Heart left ventricle (tissue), 13 donors: ENCODE measurements at regions not wholly inside any gene's neighbourhood (a gene's known extent, or its start where the extent isn't known, plus 50 kb on each side); places are given as distances from the start of the nearest gene placed in this dataset.

Source experiments
- CTCF ChIP-seq, 12 donors: fragments of 200-600 bp; sonication (generic) in 4 of 12; IDR thresholded peaks; one replicate each; pipeline versions ENCODE4 v1.5.0 to v1.8.0; 2018 to 2022; ENCODE audit warnings: antibody characterized with exemption in 12 of 12, mild to moderate bottlenecking in 5 of 12
- POLR2A ChIP-seq, 2 donors: fragments of 450-650 bp; IDR thresholded peaks; one replicate each; pipeline ENCODE4 v1.6.1; 2017; ENCODE audit warnings: antibody characterized with exemption in 2 of 2, mild to moderate bottlenecking in 2 of 2, moderate library complexity in 2 of 2
- donor health status: ischemic (EF 13 %, LVEDD 7.1; RV severe dilation, severe dysfunction).
- donor health status: DM: no; HTN: yes; CAD: no.
- donor health status: DM: no; HTN: no; CAD: no.
- donor health status: ischemic (EF 25% LVEDD 6.9; RV normal size, moderate dysfunction).
- donor health status: ischemic (EF 25% LVEDD 5.7; RV mildly dilated, moderate dysfunction).
- donor health status: ischemic (EF 35%, LVEDD 5.7; RV mildly dilated, moderate dysfunction).
- donor health status: nonischemic (EF 11% LVEDD 7.7; RV severe dilation, severe dysfunction).
- donor health status: DM: yes; HTN: yes; CAD: no.
- donor health status: PGD.
- donor health status: ischemic (EF 29% LVEDD 5.4; RV normal size, mild dysfunction).
- donor health status: nonischemic (EF 23%, LVEDD 6.1; RV moderate dilation, normal function).

GRCh38 chr2:568639-569235, 108.5 kb downstream of the TMEM18 start:
- TF ChIP-seq CTCF (IDR thresholded peaks at IDR 0.05) (no peak), POLR2A (IDR thresholded peaks at IDR 0.05) (no peak)
